ENCODE measurements at regions not wholly inside any gene's neighbourhood (a gene's known extent, or its start where the extent isn't known, plus 50 kb on each side); places are given as distances from the start of the nearest gene placed in this dataset.
A peak's percentile ranks its signal among the peaks of the same experiment; 100 is the strongest.

GRCh38 chr2:241947004-241947350, 77.4 kb downstream of the RTP5 start:
- Histone ChIP-seq H3K23ac (ENCODE audit: insufficient read length, low read depth, low read length) (no peak overlapping the region), H3K14ac (ENCODE audit: insufficient read depth, low read length) (no peak overlapping the region), H2AFZ (ENCODE audit: low read length) (no peak overlapping the region), H3K27me3 (ENCODE audit: insufficient read depth, low read length) (peaks cover 11% of the 10 kb centered on the region; the same call in 1 of the 2 replicates), H3T11ph (ENCODE audit: low read length) (no peak overlapping the region), H3K4me1 (ENCODE audit: insufficient read depth, low read length) (peaks cover 4% of the 10 kb centered on the region; the same call in 1 of the 2 replicates), H3K23me2 (ENCODE audit: insufficient read length, low read depth, low read length, poor library complexity, severe bottlenecking) (peaks cover 2% of the 10 kb centered on the region), H3K27ac (ENCODE audit: insufficient read length, low read depth, low read length) (no peak overlapping the region), H2AK5ac (ENCODE audit: insufficient read length, low read length) (no peak overlapping the region), H4K8ac (replicated peaks; ENCODE audit: insufficient read length, low read depth, low read length) (no peak overlapping the region), H2BK120ac (ENCODE audit: low read depth, low read length, poor library complexity, severe bottlenecking) (no peak overlapping the region), H3K4ac (ENCODE audit: low read depth, low read length) (no peak overlapping the region), H3K4me2 (ENCODE audit: insufficient read depth, insufficient read length, low read length) (peak overlapping the region; percentile 9), H3K18ac (ENCODE audit: insufficient read length, low read depth, low read length) (no peak overlapping the region), H2BK12ac (ENCODE audit: insufficient read length, low read depth, low read length) (no peak overlapping the region), H4K91ac (ENCODE audit: insufficient read length, low read depth, low read length) (no peak overlapping the region), H3K9me3 (ENCODE audit: control insufficient read depth, low read depth, low read length) (no peaks in the 10 kb centered on the region), H3K79me1 (ENCODE audit: insufficient read depth, low read depth, low read length, poor library complexity, severe bottlenecking) (no peaks in the 10 kb centered on the region), H2BK15ac (ENCODE audit: low read depth, low read length) (no peak overlapping the region), H3K79me2 (ENCODE audit: insufficient read depth, low read length) (no peaks in the 10 kb centered on the region), H4K5ac (ENCODE audit: insufficient read length, low read depth, low read length) (no peak overlapping the region), H2BK20ac (ENCODE audit: low read depth, low read length, poor library complexity, severe bottlenecking) (no peak overlapping the region), H3K9ac (ENCODE audit: extremely low read depth, insufficient read length, low read length) (no peak overlapping the region), H4K20me1 (ENCODE audit: control insufficient read depth, insufficient read depth, insufficient read length) (no peaks in the 10 kb centered on the region), H2BK5ac (ENCODE audit: insufficient read length, low read length) (no peak overlapping the region), H3K56ac (ENCODE audit: insufficient read length, low read depth, low read length) (no peak overlapping the region)
- DNase-seq: no peak
- TF ChIP-seq CTCF (conservative IDR thresholded peaks at IDR 0.05): no peak
- Mint-ChIP-seq H3K27me3 (ENCODE audit: low read depth) (peaks cover 91% of the 10 kb centered on the region), H3K4me1 (peaks cover 26% of the 10 kb centered on the region in 2 experiments), H3K4me3 (peak overlapping the region in 1 of 2 experiments; percentile 59; a peak in 2 of 5 replicates), H3K36me3 (ENCODE audit: insufficient read depth in 1 of 3, low read depth in 3 of 3) (peaks cover 0 to 6% (median 5%) of the 10 kb centered on the region in 3 experiments; a peak in 4 of 7 replicates), H3K27ac (no peak overlapping the region), H3K9me3 (peaks cover 5 to 6% of the 10 kb centered on the region in 2 experiments; a peak in 4 of 5 replicates)
- no CpG with 5 or more reads among the region's 28 CpGs for WGBS (ENCODE audit: extremely low coverage, insufficient read length, low lambda C conversion rate)
